WTC11 (cell line): ENCODE measurements at regions not wholly inside any gene's neighbourhood (a gene's known extent, or its start where the extent isn't known, plus 50 kb on each side); places are given as distances from the start of the nearest gene placed in this dataset.

Experiments used
- IRF2 ChIP-seq: sonication (generic); formaldehyde crosslinking; IDR thresholded peaks from 2 replicates; pipeline ENCODE4 v1.8.0; 2022; ENCODE audit warnings: low read depth, missing genetic modification reagents, borderline replicate concordance
- ZNF121 ChIP-seq: sonication (generic); formaldehyde crosslinking; IDR thresholded peaks from 2 replicates; pipeline ENCODE4 v1.8.0; 2023; ENCODE audit warnings: missing genetic modification reagents
- ZNF138 ChIP-seq: sonication (generic); formaldehyde crosslinking; conservative IDR thresholded peaks from 2 replicates; pipeline ENCODE4 v1.8.1; 2022; ENCODE audit warnings: mild to moderate bottlenecking, moderate library complexity, missing genetic modification reagents
- TF ChIP-seq, protein P1 (sequence below): sonication (generic); formaldehyde crosslinking; IDR thresholded peaks from 2 replicates; pipeline ENCODE4 v1.8.1; 2023; ENCODE audit warnings: mild to moderate bottlenecking, moderate library complexity, missing genetic modification reagents
- TF ChIP-seq, protein P2 (sequence below): sonication (generic); formaldehyde crosslinking; IDR thresholded peaks from 2 replicates; pipeline ENCODE4 v1.8.0; 2022; ENCODE audit warnings: missing genetic modification reagents

DNA sequence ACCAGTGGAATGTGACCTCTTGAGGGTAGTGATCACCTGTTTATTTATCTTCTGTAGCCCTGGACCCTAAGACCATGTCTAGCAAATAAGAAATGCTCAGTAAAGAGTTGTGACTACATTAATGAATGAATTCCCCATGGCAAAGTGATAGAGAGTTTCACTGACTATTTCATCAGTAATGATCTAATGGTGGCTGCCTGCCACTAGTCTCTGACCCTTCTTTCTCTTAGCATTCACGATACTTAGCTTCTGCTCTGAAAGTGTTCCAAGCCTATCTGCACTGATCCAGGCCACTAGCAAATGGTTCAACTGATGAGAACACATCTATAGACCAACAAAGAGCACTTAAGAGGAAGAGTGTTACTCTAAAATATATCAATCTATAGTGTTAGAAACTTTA lies 50.0 kb upstream of the RASGEF1B start (continued):
- TF ChIP-seq, protein P1, sequence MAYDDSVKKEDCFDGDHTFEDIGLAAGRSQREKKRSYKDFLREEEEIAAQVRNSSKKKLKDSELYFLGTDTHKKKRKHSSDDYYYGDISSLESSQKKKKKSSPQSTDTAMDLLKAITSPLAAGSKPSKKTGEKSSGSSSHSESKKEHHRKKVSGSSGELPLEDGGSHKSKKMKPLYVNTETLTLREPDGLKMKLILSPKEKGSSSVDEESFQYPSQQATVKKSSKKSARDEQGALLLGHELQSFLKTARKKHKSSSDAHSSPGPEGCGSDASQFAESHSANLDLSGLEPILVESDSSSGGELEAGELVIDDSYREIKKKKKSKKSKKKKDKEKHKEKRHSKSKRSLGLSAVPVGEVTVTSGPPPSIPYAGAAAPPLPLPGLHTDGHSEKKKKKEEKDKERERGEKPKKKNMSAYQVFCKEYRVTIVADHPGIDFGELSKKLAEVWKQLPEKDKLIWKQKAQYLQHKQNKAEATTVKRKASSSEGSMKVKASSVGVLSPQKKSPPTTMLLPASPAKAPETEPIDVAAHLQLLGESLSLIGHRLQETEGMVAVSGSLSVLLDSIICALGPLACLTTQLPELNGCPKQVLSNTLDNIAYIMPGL: no peak
- TF ChIP-seq, protein P2, sequence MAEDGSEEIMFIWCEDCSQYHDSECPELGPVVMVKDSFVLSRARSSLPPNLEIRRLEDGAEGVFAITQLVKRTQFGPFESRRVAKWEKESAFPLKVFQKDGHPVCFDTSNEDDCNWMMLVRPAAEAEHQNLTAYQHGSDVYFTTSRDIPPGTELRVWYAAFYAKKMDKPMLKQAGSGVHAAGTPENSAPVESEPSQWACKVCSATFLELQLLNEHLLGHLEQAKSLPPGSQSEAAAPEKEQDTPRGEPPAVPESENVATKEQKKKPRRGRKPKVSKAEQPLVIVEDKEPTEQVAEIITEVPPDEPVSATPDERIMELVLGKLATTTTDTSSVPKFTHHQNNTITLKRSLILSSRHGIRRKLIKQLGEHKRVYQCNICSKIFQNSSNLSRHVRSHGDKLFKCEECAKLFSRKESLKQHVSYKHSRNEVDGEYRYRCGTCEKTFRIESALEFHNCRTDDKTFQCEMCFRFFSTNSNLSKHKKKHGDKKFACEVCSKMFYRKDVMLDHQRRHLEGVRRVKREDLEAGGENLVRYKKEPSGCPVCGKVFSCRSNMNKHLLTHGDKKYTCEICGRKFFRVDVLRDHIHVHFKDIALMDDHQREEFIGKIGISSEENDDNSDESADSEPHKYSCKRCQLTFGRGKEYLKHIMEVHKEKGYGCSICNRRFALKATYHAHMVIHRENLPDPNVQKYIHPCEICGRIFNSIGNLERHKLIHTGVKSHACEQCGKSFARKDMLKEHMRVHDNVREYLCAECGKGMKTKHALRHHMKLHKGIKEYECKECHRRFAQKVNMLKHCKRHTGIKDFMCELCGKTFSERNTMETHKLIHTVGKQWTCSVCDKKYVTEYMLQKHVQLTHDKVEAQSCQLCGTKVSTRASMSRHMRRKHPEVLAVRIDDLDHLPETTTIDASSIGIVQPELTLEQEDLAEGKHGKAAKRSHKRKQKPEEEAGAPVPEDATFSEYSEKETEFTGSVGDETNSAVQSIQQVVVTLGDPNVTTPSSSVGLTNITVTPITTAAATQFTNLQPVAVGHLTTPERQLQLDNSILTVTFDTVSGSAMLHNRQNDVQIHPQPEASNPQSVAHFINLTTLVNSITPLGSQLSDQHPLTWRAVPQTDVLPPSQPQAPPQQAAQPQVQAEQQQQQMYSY (CRISPR knock-in tag): no peak
- no peak for TF ChIP-seq IRF2 (CRISPR knock-in tag)
- no peak for TF ChIP-seq ZNF121 (CRISPR knock-in tag)
- no peak for TF ChIP-seq ZNF138 (CRISPR knock-in tag)
